ENCODE measurements at regions not wholly inside any gene's neighbourhood (a gene's known extent, or its start where the extent isn't known, plus 50 kb on each side); places are given as distances from the start of the nearest gene placed in this dataset.
A peak's percentile ranks its signal among the peaks of the same experiment; 100 is the strongest.
"Not testable (repeated sequence)": the region's sequence is repeated elsewhere in the genome, so short reads cannot be mapped to it uniquely, and the experiment has no call there.

DNA sequence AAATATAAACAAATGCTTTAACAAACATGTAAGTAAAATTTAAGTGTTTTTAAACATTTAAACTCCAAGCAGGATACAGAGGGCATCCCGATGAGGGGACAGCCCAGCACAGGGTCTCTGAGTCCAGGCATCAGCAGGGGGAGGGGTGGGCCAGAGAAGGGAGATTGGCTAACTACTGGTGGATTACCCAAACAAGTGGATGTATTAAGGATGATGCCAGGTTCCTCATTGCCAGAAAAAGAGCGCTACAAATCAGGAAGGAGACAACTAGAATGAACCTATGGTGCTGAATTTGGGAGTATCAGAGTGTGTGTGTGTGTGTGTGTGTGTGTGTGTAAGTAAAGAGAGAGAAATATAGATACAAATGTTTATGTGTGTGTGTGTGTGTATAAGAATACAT is 162.0 kb upstream of the RMP24 start:
- peak in 2 of 14 experiments; percentile 22 to 31 for DNase-seq
- peaks cover 38% of the 10 kb centered on the region for H3K27me3 Mint-ChIP-seq
- TF ChIP-seq, protein P1, sequence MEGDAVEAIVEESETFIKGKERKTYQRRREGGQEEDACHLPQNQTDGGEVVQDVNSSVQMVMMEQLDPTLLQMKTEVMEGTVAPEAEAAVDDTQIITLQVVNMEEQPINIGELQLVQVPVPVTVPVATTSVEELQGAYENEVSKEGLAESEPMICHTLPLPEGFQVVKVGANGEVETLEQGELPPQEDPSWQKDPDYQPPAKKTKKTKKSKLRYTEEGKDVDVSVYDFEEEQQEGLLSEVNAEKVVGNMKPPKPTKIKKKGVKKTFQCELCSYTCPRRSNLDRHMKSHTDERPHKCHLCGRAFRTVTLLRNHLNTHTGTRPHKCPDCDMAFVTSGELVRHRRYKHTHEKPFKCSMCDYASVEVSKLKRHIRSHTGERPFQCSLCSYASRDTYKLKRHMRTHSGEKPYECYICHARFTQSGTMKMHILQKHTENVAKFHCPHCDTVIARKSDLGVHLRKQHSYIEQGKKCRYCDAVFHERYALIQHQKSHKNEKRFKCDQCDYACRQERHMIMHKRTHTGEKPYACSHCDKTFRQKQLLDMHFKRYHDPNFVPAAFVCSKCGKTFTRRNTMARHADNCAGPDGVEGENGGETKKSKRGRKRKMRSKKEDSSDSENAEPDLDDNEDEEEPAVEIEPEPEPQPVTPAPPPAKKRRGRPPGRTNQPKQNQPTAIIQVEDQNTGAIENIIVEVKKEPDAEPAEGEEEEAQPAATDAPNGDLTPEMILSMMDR (IDR thresholded peaks at IDR 0.05), result no peak

DNA sequence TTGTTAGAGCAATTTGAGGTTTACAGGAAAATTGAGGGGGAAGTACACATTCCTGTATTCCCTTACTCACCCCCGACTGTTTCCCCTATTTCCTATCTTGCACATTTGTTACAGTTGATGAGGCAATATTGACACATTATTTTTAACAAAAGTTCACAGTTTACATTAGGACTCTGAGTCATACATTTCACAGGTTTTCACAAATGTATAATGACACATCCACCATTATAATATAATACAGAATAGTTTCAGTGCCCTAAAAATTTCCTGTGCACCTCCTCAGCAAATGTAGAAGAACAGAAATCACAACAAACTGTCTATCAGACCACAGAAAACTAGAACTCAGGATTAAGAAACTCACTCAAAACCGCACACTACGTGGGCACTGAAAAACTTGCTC is 160.6 kb upstream of the RMP24 start:
- no peaks in the 10 kb centered on the region for H3K9me3 ChIP-seq (ENCODE audit: control insufficient read depth in 1 of 2, insufficient read depth in 1 of 2, low read length in 2 of 2)
- H3K27me3 Mint-ChIP-seq, result peaks cover 36% of the 10 kb centered on the region
- ChIA-PET POLR2A (no interaction called here), CTCF (no interaction called here)
- no peak overlapping the region for H3K27ac Mint-ChIP-seq
- intact Hi-C loops (cut with DNase I, micrococcal nuclease), result no loop called here
- H3K27me3 ChIP-seq (ENCODE audit: control insufficient read depth in 1 of 2, insufficient read depth in 2 of 2, low read length in 2 of 2), result peaks cover 0 to 11% of the 10 kb centered on the region in 2 experiments
- peak in 2 of 14 experiments; percentile 42 to 56 for DNase-seq
- H3K27ac ChIP-seq (ENCODE audit: low read depth in 1 of 2, low read length in 2 of 2), result no peak overlapping the region
- H3K4me1 ChIP-seq (ENCODE audit: insufficient read depth, low read length), result no peaks in the 10 kb centered on the region
- no peak overlapping the region for H3K4me3 Mint-ChIP-seq
- H3K36me3 Mint-ChIP-seq (ENCODE audit: low read depth), result no peaks in the 10 kb centered on the region
- no peak overlapping the region for H3K4me3 ChIP-seq (ENCODE audit: low read length)
- no peaks in the 10 kb centered on the region for H3K9me3 Mint-ChIP-seq
- no peaks in the 10 kb centered on the region for H3K4me1 Mint-ChIP-seq (ENCODE audit: low read depth)
- H3K36me3 ChIP-seq (ENCODE audit: insufficient read depth, low read length), result no peaks in the 10 kb centered on the region
- ATAC-seq (ENCODE audit: poor library complexity), result no peak
- TF ChIP-seq, protein P1 (IDR thresholded peaks at IDR 0.05), result no peak

More for the DNA sequence above, 162.0 kb upstream of the RMP24 start:
- H3K27me3 ChIP-seq (ENCODE audit: control insufficient read depth in 1 of 2, insufficient read depth in 2 of 2, low read length in 2 of 2), result peaks cover 0 to 11% of the 10 kb centered on the region in 2 experiments
- no peaks in the 10 kb centered on the region for H3K36me3 Mint-ChIP-seq (ENCODE audit: low read depth)
- no peak overlapping the region for H3K27ac Mint-ChIP-seq
- intact Hi-C loops (cut with DNase I, micrococcal nuclease), result no loop called here
- ChIA-PET CTCF (no interaction called here), POLR2A (no interaction called here)
- no peak overlapping the region for H3K4me3 ChIP-seq (ENCODE audit: low read length)
- no peak overlapping the region for H3K27ac ChIP-seq (ENCODE audit: low read depth in 1 of 2, low read length in 2 of 2)
- H3K4me1 ChIP-seq (ENCODE audit: insufficient read depth, low read length), result no peaks in the 10 kb centered on the region
- no peak for ATAC-seq (ENCODE audit: poor library complexity)
- H3K4me3 Mint-ChIP-seq, result no peak overlapping the region
- no peaks in the 10 kb centered on the region for H3K4me1 Mint-ChIP-seq (ENCODE audit: low read depth)
- no peaks in the 10 kb centered on the region for H3K9me3 ChIP-seq (ENCODE audit: control insufficient read depth in 1 of 2, insufficient read depth in 1 of 2, low read length in 2 of 2)
- H3K36me3 ChIP-seq (ENCODE audit: insufficient read depth, low read length), result no peaks in the 10 kb centered on the region
- no peaks in the 10 kb centered on the region for H3K9me3 Mint-ChIP-seq

DNA sequence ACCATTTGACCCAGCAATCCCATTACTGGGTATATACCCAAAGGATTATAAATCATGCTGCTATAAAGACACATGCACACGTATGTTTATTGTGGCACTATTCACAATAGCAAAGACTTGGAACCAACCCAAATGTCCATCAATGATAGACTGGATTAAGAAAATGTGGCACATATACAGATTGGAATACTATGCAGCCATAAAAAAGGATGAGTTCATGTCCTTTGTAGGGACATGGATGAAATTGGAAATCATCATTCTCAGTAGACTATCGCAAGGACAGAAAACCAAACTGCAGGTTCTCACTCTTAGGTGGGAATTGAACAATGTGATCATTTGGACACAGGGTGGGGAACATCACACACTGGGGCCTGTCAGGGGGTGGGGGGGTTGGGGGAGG is 157.5 kb upstream of the RMP24 start:
- CTCF ChIA-PET; H3K27me3 Mint-ChIP-seq; H3K27ac ChIP-seq (ENCODE audit: low read depth in 1 of 2, low read length in 2 of 2); H3K4me1 Mint-ChIP-seq (ENCODE audit: low read depth); intact Hi-C loops (cut with DNase I, micrococcal nuclease); POLR2A ChIA-PET; DNase-seq; H3K36me3 ChIP-seq (ENCODE audit: insufficient read depth, low read length); H3K4me1 ChIP-seq (ENCODE audit: insufficient read depth, low read length); H3K27ac Mint-ChIP-seq; H3K9me3 Mint-ChIP-seq; H3K4me3 ChIP-seq (ENCODE audit: low read length); H3K27me3 ChIP-seq (ENCODE audit: control insufficient read depth in 1 of 2, insufficient read depth in 2 of 2, low read length in 2 of 2); H3K4me3 Mint-ChIP-seq; H3K9me3 ChIP-seq (ENCODE audit: control insufficient read depth in 1 of 2, insufficient read depth in 1 of 2, low read length in 2 of 2); ATAC-seq (ENCODE audit: poor library complexity); H3K36me3 Mint-ChIP-seq (ENCODE audit: low read depth): not testable (repeated sequence)

DNA sequence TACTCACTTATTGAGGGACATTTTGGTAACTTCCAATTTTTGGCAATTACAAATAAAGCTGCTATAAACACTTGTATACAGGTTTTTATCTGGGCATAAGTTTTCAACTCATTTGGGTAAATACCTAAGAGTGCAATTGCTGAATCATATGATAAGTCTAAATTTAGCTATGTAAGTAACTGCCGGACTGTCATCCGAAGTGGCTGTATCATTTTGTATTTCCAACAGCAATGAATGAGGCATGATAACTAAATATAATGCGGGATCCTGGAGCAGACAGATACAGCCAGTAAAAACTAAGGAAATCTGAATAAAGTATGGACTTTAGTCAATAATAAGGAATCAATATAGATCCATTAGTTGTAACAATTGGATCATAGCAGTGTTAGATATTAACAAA is 156.5 kb upstream of the RMP24 start:
- TF ChIP-seq, protein P1 (IDR thresholded peaks at IDR 0.05), result no peak
- Histone ChIP-seq H3K9me3 (ENCODE audit: control insufficient read depth in 1 of 2, insufficient read depth in 1 of 2, low read length in 2 of 2) (peaks cover 0 to 9% of the 10 kb centered on the region in 2 experiments), H3K36me3 (ENCODE audit: insufficient read depth, low read length) (no peaks in the 10 kb centered on the region), H3K4me1 (ENCODE audit: insufficient read depth, low read length) (no peaks in the 10 kb centered on the region), H3K4me3 (ENCODE audit: low read length) (no peak overlapping the region), H3K27me3 (ENCODE audit: control insufficient read depth in 1 of 2, insufficient read depth in 2 of 2, low read length in 2 of 2) (peaks cover 0 to 2% of the 10 kb centered on the region in 2 experiments), H3K27ac (ENCODE audit: low read depth in 1 of 2, low read length in 2 of 2) (no peak overlapping the region)
- ChIA-PET CTCF (no interaction called here), POLR2A (no interaction called here)
- Mint-ChIP-seq H3K9me3 (no peaks in the 10 kb centered on the region), H3K4me1 (ENCODE audit: low read depth) (no peaks in the 10 kb centered on the region), H3K27ac (no peak overlapping the region), H3K36me3 (ENCODE audit: low read depth) (no peaks in the 10 kb centered on the region), H3K4me3 (no peak overlapping the region), H3K27me3 (peaks cover 4% of the 10 kb centered on the region)
- intact Hi-C loops (cut with DNase I, micrococcal nuclease), result no loop called here
- no peak for ATAC-seq (ENCODE audit: poor library complexity)
- DNase-seq, result no peak

All from CD4-positive, alpha-beta T cell (primary cell).